Immature natural killer cell (primary cell): ENCODE measurements at regions not wholly inside any gene's neighbourhood (a gene's known extent, or its start where the extent isn't known, plus 50 kb on each side); places are given as distances from the start of the nearest gene placed in this dataset.

Experiments
- DNase-seq, 3 donors: peaks; one replicate each; pipeline ENCODE4 v3.0.0; 2022; ENCODE audit warnings: mixed read lengths in 1 of 3
- H3K27ac Mint-ChIP-seq, 6 donors: one replicate each; pipeline ENCODE4 v1.8.0; 2020; ENCODE audit warnings: mixed read lengths in 6 of 6, mild to moderate bottlenecking in 5 of 6, inconsistent platforms in 4 of 6, moderate library complexity in 3 of 6
- H3K27me3 Mint-ChIP-seq, 3 donors: one replicate each; pipeline ENCODE4 v1.8.0; 2020 to 2021; ENCODE audit warnings: low read depth in 3 of 3, mild to moderate bottlenecking in 3 of 3, mixed read lengths in 3 of 3, moderate library complexity in 3 of 3, inconsistent platforms in 1 of 3
- H3K36me3 Mint-ChIP-seq, 3 donors: one replicate each; pipeline ENCODE4 v1.8.0; 2020; ENCODE audit warnings: mixed read lengths in 3 of 3, inconsistent platforms in 2 of 3, mild to moderate bottlenecking in 2 of 3
- H3K4me1 Mint-ChIP-seq, 2 donors: one replicate each; pipeline ENCODE4 v1.8.0; 2020; ENCODE audit warnings: inconsistent platforms in 2 of 2, mild to moderate bottlenecking in 2 of 2, mixed read lengths in 2 of 2, moderate library complexity in 1 of 2
- H3K4me3 Mint-ChIP-seq, 5 donors: one replicate each; pipeline ENCODE4 v1.8.0; 2020; ENCODE audit warnings: mild to moderate bottlenecking in 5 of 5, mixed read lengths in 5 of 5, inconsistent platforms in 3 of 5, moderate library complexity in 3 of 5
- H3K9me3 Mint-ChIP-seq, 6 donors: one replicate each; pipeline ENCODE4 v1.8.0; 2020; ENCODE audit warnings: mild to moderate bottlenecking in 6 of 6, mixed read lengths in 6 of 6, inconsistent platforms in 4 of 6, moderate library complexity in 3 of 6

GRCh38 chr7:96430356-96430755 lies 108.5 kb upstream of the SLC25A13 start:
- Mint-ChIP-seq H3K36me3 (no peaks in the 10 kb centered on the region), H3K27ac (no peak overlapping the region), H3K27me3 (peaks cover 0 to 4% (median under 1%) of the 10 kb centered on the region in 3 donors), H3K4me3 (no peak overlapping the region), H3K4me1 (no peaks in the 10 kb centered on the region), H3K9me3 (no peaks in the 10 kb centered on the region)
- no peak for DNase-seq

- DNase-seq: no peak
- Mint-ChIP-seq H3K9me3 (no peaks in the 10 kb centered on the region), H3K4me3 (no peak overlapping the region), H3K27me3 (peaks cover 2 to 5% (median 3%) of the 10 kb centered on the region in 3 donors), H3K4me1 (no peaks in the 10 kb centered on the region), H3K36me3 (no peaks in the 10 kb centered on the region), H3K27ac (no peak overlapping the region)
These were observed 105.2 kb upstream of the SLC25A13 start for GRCh38 chr7:96427143-96427542.

- no peak overlapping the region for H3K4me3 Mint-ChIP-seq
- no peaks in the 10 kb centered on the region for H3K9me3 Mint-ChIP-seq
- H3K4me1 Mint-ChIP-seq: no peaks in the 10 kb centered on the region
- DNase-seq: no peak
- no peaks in the 10 kb centered on the region for H3K36me3 Mint-ChIP-seq
- H3K27ac Mint-ChIP-seq: no peak overlapping the region
- peaks cover 2 to 5% (median 3%) of the 10 kb centered on the region in 3 donors for H3K27me3 Mint-ChIP-seq
These were observed 104.8 kb upstream of the SLC25A13 start for GRCh38 chr7:96426685-96427084.

- Mint-ChIP-seq H3K27ac (no peak overlapping the region), H3K4me3 (no peak overlapping the region), H3K4me1 (no peaks in the 10 kb centered on the region), H3K36me3 (no peaks in the 10 kb centered on the region), H3K9me3 (no peaks in the 10 kb centered on the region), H3K27me3 (peaks cover 2 to 5% (median 5%) of the 10 kb centered on the region in 3 donors)
- DNase-seq: no peak
These were observed 104.1 kb upstream of the SLC25A13 start for GRCh38 chr7:96426027-96426426.

- H3K9me3 Mint-ChIP-seq: peaks cover 0 to 1% (median 0%) of the 10 kb centered on the region in 6 donors
- no peak overlapping the region for H3K4me3 Mint-ChIP-seq
- DNase-seq: no peak
- no peak overlapping the region for H3K27ac Mint-ChIP-seq
- peaks cover 2 to 8% (median 5%) of the 10 kb centered on the region in 3 donors for H3K27me3 Mint-ChIP-seq
- no peaks in the 10 kb centered on the region for H3K4me1 Mint-ChIP-seq
- H3K36me3 Mint-ChIP-seq: no peaks in the 10 kb centered on the region
These were observed 102.5 kb upstream of the SLC25A13 start for GRCh38 chr7:96424411-96424810.

GRCh38 chr7:96422388-96422787 lies 100.5 kb upstream of the SLC25A13 start:
- peaks cover 2 to 8% (median 3%) of the 10 kb centered on the region in 3 donors for H3K27me3 Mint-ChIP-seq
- no peak overlapping the region for H3K27ac Mint-ChIP-seq
- H3K9me3 Mint-ChIP-seq: peaks cover 0 to 1% (median 0%) of the 10 kb centered on the region in 6 donors
- no peaks in the 10 kb centered on the region for H3K36me3 Mint-ChIP-seq
- H3K4me1 Mint-ChIP-seq: no peaks in the 10 kb centered on the region
- H3K4me3 Mint-ChIP-seq: no peak overlapping the region
- no peak for DNase-seq

GRCh38 chr7:96418581-96418980 lies 96.7 kb upstream of the SLC25A13 start:
- H3K27me3 Mint-ChIP-seq: peaks cover 3 to 10% (median 6%) of the 10 kb centered on the region in 3 donors
- no peaks in the 10 kb centered on the region for H3K4me1 Mint-ChIP-seq
- peaks cover 0 to 1% (median 0%) of the 10 kb centered on the region in 6 donors for H3K9me3 Mint-ChIP-seq
- no peak overlapping the region for H3K27ac Mint-ChIP-seq
- H3K4me3 Mint-ChIP-seq: no peak overlapping the region
- no peaks in the 10 kb centered on the region for H3K36me3 Mint-ChIP-seq
- no peak for DNase-seq

GRCh38 chr7:96417784-96418183 lies 95.9 kb upstream of the SLC25A13 start:
- H3K27me3 Mint-ChIP-seq: peaks cover 3 to 9% (median 4%) of the 10 kb centered on the region in 3 donors
- DNase-seq: no peak
- no peak overlapping the region for H3K27ac Mint-ChIP-seq

GRCh38 chr7:96416599-96416998 lies 94.7 kb upstream of the SLC25A13 start:
- Mint-ChIP-seq H3K4me1 (no peaks in the 10 kb centered on the region), H3K36me3 (no peaks in the 10 kb centered on the region), H3K4me3 (no peak overlapping the region), H3K9me3 (peaks cover 0 to 1% (median 0%) of the 10 kb centered on the region in 6 donors), H3K27ac (no peak overlapping the region), H3K27me3 (peaks cover 3 to 9% (median 4%) of the 10 kb centered on the region in 3 donors)
- DNase-seq: no peak

More at GRCh38 chr7:96417784-96418183, 95.9 kb upstream of the SLC25A13 start:
- H3K36me3 Mint-ChIP-seq: no peaks in the 10 kb centered on the region
- H3K9me3 Mint-ChIP-seq: peaks cover 0 to 1% (median 0%) of the 10 kb centered on the region in 6 donors
- no peaks in the 10 kb centered on the region for H3K4me1 Mint-ChIP-seq
- no peak overlapping the region for H3K4me3 Mint-ChIP-seq

- H3K4me3 Mint-ChIP-seq: no peak overlapping the region
- H3K9me3 Mint-ChIP-seq: peaks cover 0 to 1% (median 0%) of the 10 kb centered on the region in 6 donors
- no peak for DNase-seq
- no peak overlapping the region for H3K27ac Mint-ChIP-seq
- no peaks in the 10 kb centered on the region for H3K36me3 Mint-ChIP-seq
- H3K4me1 Mint-ChIP-seq: no peaks in the 10 kb centered on the region
- peaks cover 3 to 7% (median 4%) of the 10 kb centered on the region in 3 donors for H3K27me3 Mint-ChIP-seq
These were observed 94.2 kb upstream of the SLC25A13 start for GRCh38 chr7:96416116-96416515.

GRCh38 chr7:96415293-96415940 lies 93.5 kb upstream of the SLC25A13 start:
- peaks cover 0 to 1% (median 0%) of the 10 kb centered on the region in 6 donors for H3K9me3 Mint-ChIP-seq
- H3K27ac Mint-ChIP-seq: no peak overlapping the region
- no peak overlapping the region for H3K4me3 Mint-ChIP-seq
- H3K4me1 Mint-ChIP-seq: no peaks in the 10 kb centered on the region
- H3K36me3 Mint-ChIP-seq: no peaks in the 10 kb centered on the region
- DNase-seq: no peak
- peaks cover 3 to 7% (median 4%) of the 10 kb centered on the region in 3 donors for H3K27me3 Mint-ChIP-seq

- Mint-ChIP-seq H3K9me3 (peaks cover 0 to 3% (median 0%) of the 10 kb centered on the region in 6 donors), H3K4me1 (no peaks in the 10 kb centered on the region), H3K27me3 (peaks cover 3 to 7% (median 4%) of the 10 kb centered on the region in 3 donors), H3K27ac (no peak overlapping the region), H3K36me3 (no peaks in the 10 kb centered on the region), H3K4me3 (no peak overlapping the region)
- peak; percentile 3 to 26 (median 4) for DNase-seq
These were observed 93.0 kb upstream of the SLC25A13 start for GRCh38 chr7:96414931-96415292.

GRCh38 chr7:96410126-96410839 lies 88.4 kb upstream of the SLC25A13 start:
- H3K4me3 Mint-ChIP-seq: no peak overlapping the region
- DNase-seq: no peak
- H3K36me3 Mint-ChIP-seq: no peaks in the 10 kb centered on the region
- no peak overlapping the region for H3K27ac Mint-ChIP-seq
- H3K4me1 Mint-ChIP-seq: no peaks in the 10 kb centered on the region
- peaks cover 2 to 4% (median 4%) of the 10 kb centered on the region in 3 donors for H3K27me3 Mint-ChIP-seq
- peaks cover 0 to 2% (median 0%) of the 10 kb centered on the region in 6 donors for H3K9me3 Mint-ChIP-seq

- H3K27ac Mint-ChIP-seq: no peak overlapping the region
- no peaks in the 10 kb centered on the region for H3K36me3 Mint-ChIP-seq
- DNase-seq: no peak
- H3K4me1 Mint-ChIP-seq: no peaks in the 10 kb centered on the region
- no peaks in the 10 kb centered on the region for H3K27me3 Mint-ChIP-seq
- H3K9me3 Mint-ChIP-seq: peaks cover 0 to 2% (median 0%) of the 10 kb centered on the region in 6 donors
- no peak overlapping the region for H3K4me3 Mint-ChIP-seq
These were observed 87.0 kb upstream of the SLC25A13 start for GRCh38 chr7:96408881-96409280.
